HG03196 (cell line): ENCODE measurements at regions not wholly inside any gene's neighbourhood (a gene's known extent, or its start where the extent isn't known, plus 50 kb on each side); places are given as distances from the start of the nearest gene placed in this dataset.
"Not testable (repeated sequence)": the region's sequence is repeated elsewhere in the genome, so short reads cannot be mapped to it uniquely, and the experiment has no call there.

ENCODE experiments used
- ATAC-seq: cut with Tn5 transposase; IDR thresholded peaks from one replicate; pipeline ENCODE4 v1.9.1; 2021; ENCODE audit not compliant: unreplicated experiment

GRCh38 chr7:91660734-91661356, 219.7 kb downstream of the MTERF1 start:
- ATAC-seq, result no peak

- ATAC-seq, result no peak
Observed at GRCh38 chr7:91661727-91662126, 218.8 kb downstream of the MTERF1 start.

- ATAC-seq, result no peak
Observed at GRCh38 chr7:91668217-91668616, 212.3 kb downstream of the MTERF1 start.

GRCh38 chr7:91671245-91671644, 209.3 kb downstream of the MTERF1 start:
- ATAC-seq, result no peak

GRCh38 chr7:91674470-91674869, 206.0 kb downstream of the MTERF1 start:
- ATAC-seq, result no peak

GRCh38 chr7:91681718-91682117, 198.8 kb downstream of the MTERF1 start:
- ATAC-seq, result no peak

GRCh38 chr7:91683823-91684222, 196.7 kb downstream of the MTERF1 start:
- ATAC-seq, result no peak

GRCh38 chr7:91685544-91685943, 195.0 kb downstream of the MTERF1 start:
- no peak for ATAC-seq

- ATAC-seq, result no peak
Observed at GRCh38 chr7:91690541-91691070, 189.9 kb downstream of the MTERF1 start.

- no peak for ATAC-seq
Observed at GRCh38 chr7:91691865-91692264, 188.6 kb downstream of the MTERF1 start.

- no peak for ATAC-seq
Observed at GRCh38 chr7:91692800-91693199, 187.7 kb downstream of the MTERF1 start.

GRCh38 chr7:91694351-91694841, 186.1 kb downstream of the MTERF1 start:
- ATAC-seq, result no peak

GRCh38 chr7:91710881-91711280, 169.6 kb downstream of the MTERF1 start:
- ATAC-seq, result no peak

GRCh38 chr7:91713669-91714068, 166.8 kb downstream of the MTERF1 start:
- no peak for ATAC-seq

GRCh38 chr7:91717681-91718470, 162.6 kb downstream of the MTERF1 start:
- no peak for ATAC-seq

- no peak for ATAC-seq
Observed at GRCh38 chr7:91719008-91719407, 161.5 kb downstream of the MTERF1 start.

- ATAC-seq, result no peak
Observed at GRCh38 chr7:91720260-91720937, 160.1 kb downstream of the MTERF1 start.

GRCh38 chr7:91722831-91723230, 157.7 kb downstream of the MTERF1 start:
- no peak for ATAC-seq

- ATAC-seq, result not testable (repeated sequence)
Observed at GRCh38 chr7:91729046-91729445, 151.5 kb downstream of the MTERF1 start.

- no peak for ATAC-seq
Observed at GRCh38 chr7:91731976-91732375, 148.5 kb downstream of the MTERF1 start.

GRCh38 chr7:91749418-91749817, 131.1 kb downstream of the MTERF1 start:
- no peak for ATAC-seq

- ATAC-seq, result no peak
Observed at GRCh38 chr7:91750091-91750490, 130.4 kb downstream of the MTERF1 start.
